CD4-positive, alpha-beta T cell (primary cell): ENCODE measurements at regions not wholly inside any gene's neighbourhood (a gene's known extent, or its start where the extent isn't known, plus 50 kb on each side); places are given as distances from the start of the nearest gene placed in this dataset.

Source experiments
- ATAC-seq: fragments of 200-7000 bp; cut with Tn5 transposase; one replicate; pipeline ENCODE4 v1.10.0; 2022; ENCODE audit warnings: mild to moderate bottlenecking; ENCODE audit not compliant: poor library complexity
- CTCF ChIA-PET: fragments of 350-600 bp; sonication (Branson Sonifier 250); formaldehyde crosslinking; loops from one replicate; lab custom pipeline; 2021; ENCODE audit warnings: antibody characterized with exemption, inconsistent platforms; lab: Charles Lee
- POLR2A ChIA-PET: fragments of 350-600 bp; sonication (Branson Sonifier 250); formaldehyde crosslinking; loops from one replicate; lab custom pipeline; 2021; ENCODE audit warnings: antibody characterized with exemption, inconsistent platforms; lab: Charles Lee
- DNase-seq, 14 experiments: peaks; one replicate each; pipeline ENCODE4 v3.0.0-alpha.2; 2013 to 2020; ENCODE audit warnings: mixed read lengths in 2 of 14
- H3K27ac ChIP-seq, 2 donors: one replicate each; pipeline versions ENCODE4 v1.5.1 to v1.7.0; 2013; ENCODE audit warnings: low read length in 2 of 2, low read depth in 1 of 2, mild to moderate bottlenecking in 1 of 2
- H3K27me3 ChIP-seq, 2 experiments: 1 replicate in 1 of 2; 2 replicates in 1 of 2; pipeline versions ENCODE4 v1.6.1 to v1.7.0; 2013; ENCODE audit warnings: low read length in 2 of 2, control low read depth in 1 of 2, mild to moderate bottlenecking in 1 of 2, moderate library complexity in 1 of 2; ENCODE audit not compliant: insufficient read depth in 2 of 2, control insufficient read depth in 1 of 2
- H3K36me3 ChIP-seq: one replicate; pipeline ENCODE4 v1.6.1; 2013; ENCODE audit warnings: low read length, control low read depth; ENCODE audit not compliant: insufficient read depth
- H3K4me1 ChIP-seq: one replicate; pipeline ENCODE4 v1.6.1; 2013; ENCODE audit warnings: low read length, control low read depth; ENCODE audit not compliant: insufficient read depth
- H3K4me3 ChIP-seq: one replicate; pipeline ENCODE4 v1.5.1; 2013; ENCODE audit warnings: mild to moderate bottlenecking, low read length, moderate library complexity
- H3K9me3 ChIP-seq, 2 experiments: 1 replicate in 1 of 2; 2 replicates in 1 of 2; pipeline versions ENCODE4 v1.6.1 to v1.7.0; 2013; ENCODE audit warnings: low read length in 2 of 2, mild to moderate bottlenecking in 2 of 2, control low read depth in 1 of 2, moderate library complexity in 1 of 2; ENCODE audit not compliant: control insufficient read depth in 1 of 2, insufficient read depth in 1 of 2
- H3K27ac Mint-ChIP-seq: one replicate; pipeline ENCODE4 v1.8.0; 2020; ENCODE audit warnings: mixed read lengths
- H3K27me3 Mint-ChIP-seq: one replicate; pipeline ENCODE4 v1.8.0; 2021; ENCODE audit warnings: mixed read lengths
- H3K36me3 Mint-ChIP-seq: one replicate; pipeline ENCODE4 v1.8.0; 2021; ENCODE audit warnings: low read depth, mixed read lengths
- H3K4me1 Mint-ChIP-seq: one replicate; pipeline ENCODE4 v1.8.0; 2021; ENCODE audit warnings: low read depth, mixed read lengths
- H3K4me3 Mint-ChIP-seq: one replicate; pipeline ENCODE4 v1.8.0; 2020; ENCODE audit warnings: mild to moderate bottlenecking, mixed read lengths
- H3K9me3 Mint-ChIP-seq: one replicate; pipeline ENCODE4 v1.8.0; 2020; ENCODE audit warnings: mixed read lengths
- intact Hi-C, 2 experiments: fragments of 100-400 bp; cut with DNase I in 1 of 2; cut with micrococcal nuclease in 1 of 2; formaldehyde crosslinking; loops; one replicate each; pipeline versions ENCODE4 v1.15.1 to v1.9.0; 2023 to 2025; cut with DNase I, micrococcal nuclease
- TF ChIP-seq, protein P1 (sequence below): fragments of 200-600 bp; IDR thresholded peaks from one replicate; pipeline ENCODE4 v1.8.0; 2022; ENCODE audit warnings: antibody characterized with exemption, mild to moderate bottlenecking

DNA sequence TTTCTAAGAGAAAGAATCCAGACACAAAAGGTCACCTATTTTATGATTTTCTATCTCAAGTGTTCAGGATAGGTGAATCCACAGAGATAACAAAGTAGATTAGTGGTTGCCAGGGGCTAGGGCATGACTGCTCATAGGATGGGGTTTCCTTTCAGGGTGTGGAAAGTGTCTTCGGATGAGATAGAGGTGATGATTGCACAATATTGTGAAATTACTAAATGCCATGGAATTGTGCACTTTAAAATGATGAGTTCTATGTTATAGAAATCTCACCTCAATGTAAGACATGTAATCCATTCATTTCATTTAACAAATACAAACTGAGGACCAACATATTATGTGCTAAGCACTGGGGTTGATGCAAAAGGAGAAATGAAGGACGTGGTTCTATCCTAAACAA, 76.4 kb upstream of the GALNT17 start:
- no peaks in the 10 kb centered on the region for H3K4me1 Mint-ChIP-seq
- no peak overlapping the region for H3K27ac Mint-ChIP-seq
- ATAC-seq (no peak), DNase-seq (no peak)
- no peaks in the 10 kb centered on the region for H3K27me3 Mint-ChIP-seq
- intact Hi-C loops = no loop called here
- H3K4me3 Mint-ChIP-seq = no peak overlapping the region
- Histone ChIP-seq H3K27ac (no peak overlapping the region), H3K4me1 (no peaks in the 10 kb centered on the region), H3K36me3 (no peaks in the 10 kb centered on the region), H3K9me3 (peaks cover 5 to 6% of the 10 kb centered on the region in 2 experiments), H3K4me3 (no peak overlapping the region), H3K27me3 (no peaks in the 10 kb centered on the region)
- ChIA-PET POLR2A (no interaction called here), CTCF (no interaction called here)
- H3K9me3 Mint-ChIP-seq = peaks cover 10% of the 10 kb centered on the region
- TF ChIP-seq, protein P1, sequence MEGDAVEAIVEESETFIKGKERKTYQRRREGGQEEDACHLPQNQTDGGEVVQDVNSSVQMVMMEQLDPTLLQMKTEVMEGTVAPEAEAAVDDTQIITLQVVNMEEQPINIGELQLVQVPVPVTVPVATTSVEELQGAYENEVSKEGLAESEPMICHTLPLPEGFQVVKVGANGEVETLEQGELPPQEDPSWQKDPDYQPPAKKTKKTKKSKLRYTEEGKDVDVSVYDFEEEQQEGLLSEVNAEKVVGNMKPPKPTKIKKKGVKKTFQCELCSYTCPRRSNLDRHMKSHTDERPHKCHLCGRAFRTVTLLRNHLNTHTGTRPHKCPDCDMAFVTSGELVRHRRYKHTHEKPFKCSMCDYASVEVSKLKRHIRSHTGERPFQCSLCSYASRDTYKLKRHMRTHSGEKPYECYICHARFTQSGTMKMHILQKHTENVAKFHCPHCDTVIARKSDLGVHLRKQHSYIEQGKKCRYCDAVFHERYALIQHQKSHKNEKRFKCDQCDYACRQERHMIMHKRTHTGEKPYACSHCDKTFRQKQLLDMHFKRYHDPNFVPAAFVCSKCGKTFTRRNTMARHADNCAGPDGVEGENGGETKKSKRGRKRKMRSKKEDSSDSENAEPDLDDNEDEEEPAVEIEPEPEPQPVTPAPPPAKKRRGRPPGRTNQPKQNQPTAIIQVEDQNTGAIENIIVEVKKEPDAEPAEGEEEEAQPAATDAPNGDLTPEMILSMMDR = no peak
- no peaks in the 10 kb centered on the region for H3K36me3 Mint-ChIP-seq

DNA sequence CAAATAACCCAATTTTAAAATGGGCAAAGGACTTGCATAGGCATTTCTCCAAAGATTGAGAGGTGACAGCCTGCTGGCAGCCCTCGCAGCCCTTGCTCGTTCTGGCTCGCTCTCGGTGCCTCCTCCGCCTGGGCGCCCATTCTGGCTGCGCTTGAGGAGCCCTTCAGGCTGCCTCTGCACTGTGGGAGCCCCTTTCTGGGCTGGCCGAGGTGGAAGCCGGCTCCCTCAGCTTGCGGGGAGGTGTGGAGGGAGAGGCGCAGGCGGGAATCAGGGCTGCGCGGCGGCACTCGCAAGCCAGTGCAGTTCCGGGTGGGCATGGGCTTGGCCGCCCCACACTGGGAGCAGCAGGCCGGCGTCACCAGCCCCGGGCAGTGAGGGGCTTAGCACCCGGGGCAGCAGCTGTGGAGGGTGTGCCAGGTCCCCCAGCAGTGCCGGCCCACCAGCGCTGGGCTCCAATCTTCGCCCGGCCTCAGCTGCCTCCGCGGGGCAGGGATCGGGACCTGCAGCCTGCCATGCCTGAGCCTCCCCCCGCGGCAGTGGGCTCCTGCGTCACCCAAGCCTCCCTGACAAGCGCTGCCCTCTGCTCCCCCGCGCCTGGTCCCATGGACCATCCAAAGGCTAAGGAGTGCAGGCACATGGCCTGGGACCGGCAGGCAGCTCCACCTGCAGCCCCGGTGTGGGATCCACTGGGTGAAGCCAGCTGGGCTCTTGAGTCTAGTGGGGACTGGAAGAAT, 54.0 kb upstream of the GALNT17 start:
- ATAC-seq = no peak
- Mint-ChIP-seq H3K27ac (no peak overlapping the region), H3K4me1 (no peaks in the 10 kb centered on the region), H3K9me3 (peaks cover 27% of the 10 kb centered on the region), H3K36me3 (no peaks in the 10 kb centered on the region), H3K27me3 (no peaks in the 10 kb centered on the region), H3K4me3 (no peak overlapping the region)
- intact Hi-C loops = no loop called here
- TF ChIP-seq, protein P1 = no peak
- Histone ChIP-seq H3K9me3 (peaks cover 10 to 24% of the 10 kb centered on the region in 2 experiments), H3K36me3 (no peaks in the 10 kb centered on the region), H3K4me1 (no peaks in the 10 kb centered on the region), H3K4me3 (no peak overlapping the region), H3K27ac (no peak overlapping the region), H3K27me3 (no peaks in the 10 kb centered on the region)
- POLR2A ChIA-PET = no interaction called here
- no peak for DNase-seq
- CTCF ChIA-PET = no interaction called here
